RPMI8226 (cell line): ENCODE measurements at regions not wholly inside any gene's neighbourhood (a gene's known extent, or its start where the extent isn't known, plus 50 kb on each side); places are given as distances from the start of the nearest gene placed in this dataset.

Experiments
- DNase-seq: peaks from one replicate; pipeline ENCODE4 v3.0.0-alpha.2; 2015

- no peak for DNase-seq
Measured at GRCh38 chr4:122512430-122512829, 55.9 kb upstream of the IL2 start.

DNA sequence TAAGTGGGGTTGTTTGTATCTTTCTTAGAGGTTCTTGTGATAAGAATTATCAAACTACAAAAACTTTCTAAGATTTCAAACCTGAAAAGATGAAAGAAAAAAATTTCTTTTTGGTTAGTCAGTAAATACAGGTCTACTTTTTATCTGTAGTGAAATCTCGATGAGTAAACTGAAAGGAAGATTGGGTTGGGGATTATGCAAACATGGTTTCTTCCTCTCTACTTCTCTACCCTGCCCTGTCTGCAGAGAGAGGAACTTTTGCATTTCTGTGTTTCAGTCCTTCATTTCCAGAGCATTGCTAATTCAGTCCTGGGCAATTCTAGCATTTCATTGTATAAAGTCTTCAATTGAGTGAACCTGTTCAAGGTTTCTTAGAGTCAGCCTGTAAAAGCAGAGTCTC lies 51.6 kb upstream of the IL2 start:
- no peak for DNase-seq
